ENCODE measurements at regions not wholly inside any gene's neighbourhood (a gene's known extent, or its start where the extent isn't known, plus 50 kb on each side); places are given as distances from the start of the nearest gene placed in this dataset.

DNA sequence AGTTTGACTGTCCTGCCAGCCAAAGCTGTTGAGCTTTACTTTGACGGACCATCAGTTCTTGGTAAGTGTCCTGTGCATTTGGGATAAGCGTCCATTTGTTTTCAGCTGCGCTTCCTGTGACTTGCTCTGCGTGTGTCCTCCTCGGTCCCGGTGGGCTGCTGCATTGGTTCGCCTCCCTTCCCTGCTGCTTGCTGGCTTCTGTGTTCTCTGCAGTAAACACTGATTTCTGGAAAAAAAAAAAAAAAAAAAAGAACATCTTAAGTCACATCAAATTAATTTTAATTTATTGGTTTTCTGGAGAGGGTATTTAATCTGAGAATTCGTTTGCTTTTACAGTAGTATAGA lies 264.1 kb downstream of the SEC23A start:
- H3K36me3 ChIP-seq (ENCODE audit: control insufficient read depth, insufficient read depth, low read length): no peaks in the 10 kb centered on the region
- POLR2A ChIA-PET: no interaction called here
- no peak for DNase-seq (ENCODE audit: low read depth)
- TF ChIP-seq, protein P1, sequence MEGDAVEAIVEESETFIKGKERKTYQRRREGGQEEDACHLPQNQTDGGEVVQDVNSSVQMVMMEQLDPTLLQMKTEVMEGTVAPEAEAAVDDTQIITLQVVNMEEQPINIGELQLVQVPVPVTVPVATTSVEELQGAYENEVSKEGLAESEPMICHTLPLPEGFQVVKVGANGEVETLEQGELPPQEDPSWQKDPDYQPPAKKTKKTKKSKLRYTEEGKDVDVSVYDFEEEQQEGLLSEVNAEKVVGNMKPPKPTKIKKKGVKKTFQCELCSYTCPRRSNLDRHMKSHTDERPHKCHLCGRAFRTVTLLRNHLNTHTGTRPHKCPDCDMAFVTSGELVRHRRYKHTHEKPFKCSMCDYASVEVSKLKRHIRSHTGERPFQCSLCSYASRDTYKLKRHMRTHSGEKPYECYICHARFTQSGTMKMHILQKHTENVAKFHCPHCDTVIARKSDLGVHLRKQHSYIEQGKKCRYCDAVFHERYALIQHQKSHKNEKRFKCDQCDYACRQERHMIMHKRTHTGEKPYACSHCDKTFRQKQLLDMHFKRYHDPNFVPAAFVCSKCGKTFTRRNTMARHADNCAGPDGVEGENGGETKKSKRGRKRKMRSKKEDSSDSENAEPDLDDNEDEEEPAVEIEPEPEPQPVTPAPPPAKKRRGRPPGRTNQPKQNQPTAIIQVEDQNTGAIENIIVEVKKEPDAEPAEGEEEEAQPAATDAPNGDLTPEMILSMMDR (IDR thresholded peaks at IDR 0.05; ENCODE audit: insufficient read depth, low read depth, low read length): no peak
- CTCF ChIA-PET: no interaction called here
- H3K27me3 ChIP-seq (ENCODE audit: control insufficient read depth, insufficient read depth, low read length): no peaks in the 10 kb centered on the region
- H3K4me3 ChIP-seq (ENCODE audit: low read depth, low read length): no peak overlapping the region

DNA sequence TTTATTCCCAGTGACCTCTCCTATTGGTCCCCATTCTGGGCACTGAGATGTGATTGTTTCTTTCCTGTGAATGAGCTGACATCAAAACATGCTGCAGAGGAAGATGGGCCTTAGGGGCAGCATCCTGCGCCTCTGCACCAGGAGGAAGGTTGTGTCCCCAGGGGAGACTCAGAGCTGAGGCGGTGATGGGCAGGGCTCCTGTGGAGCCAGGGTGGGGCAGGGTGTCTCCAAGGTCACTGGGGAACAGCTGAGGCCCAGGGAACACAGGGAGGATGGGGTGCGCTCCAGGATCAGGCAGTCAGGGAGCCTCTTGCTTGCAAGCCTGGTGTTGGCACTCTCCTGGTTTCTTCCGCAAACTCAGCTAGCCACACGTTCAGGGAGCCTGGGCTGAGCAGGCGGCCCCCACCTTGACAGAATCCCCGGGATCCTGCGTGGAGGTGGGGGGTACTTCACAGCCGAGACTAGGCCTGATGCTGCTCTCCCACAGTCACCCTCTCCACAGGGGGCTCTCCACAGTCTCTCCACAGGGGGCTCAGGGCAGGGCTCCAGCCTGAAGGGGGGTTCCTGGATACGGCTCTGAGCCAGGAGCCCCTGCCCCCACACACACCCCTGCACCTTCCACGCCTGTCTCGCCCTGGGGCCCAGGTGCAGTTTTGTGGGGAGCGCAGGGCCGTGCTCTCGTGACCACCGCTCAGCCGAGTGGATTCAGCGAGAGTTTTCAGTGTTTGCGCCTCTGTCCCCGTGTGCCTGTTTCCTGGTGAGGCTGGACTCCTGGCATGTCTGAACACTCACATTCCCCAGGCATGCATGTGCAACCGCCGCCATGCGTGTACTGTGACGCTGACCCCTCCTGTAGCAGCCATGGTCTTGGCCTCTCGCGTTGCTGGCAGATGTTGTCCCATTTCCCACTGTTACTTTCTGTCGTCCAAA lies 264.7 kb downstream of the SEC23A start:
- DNase-seq (ENCODE audit: low read depth): no peak
- TF ChIP-seq, protein P1 (IDR thresholded peaks at IDR 0.05; ENCODE audit: insufficient read depth, low read depth, low read length): no peak
- Histone ChIP-seq H3K36me3 (ENCODE audit: control insufficient read depth, insufficient read depth, low read length) (no peaks in the 10 kb centered on the region), H3K27me3 (ENCODE audit: control insufficient read depth, insufficient read depth, low read length) (no peaks in the 10 kb centered on the region), H3K4me3 (ENCODE audit: low read depth, low read length) (no peak overlapping the region)
- CTCF ChIA-PET: no interaction called here
- POLR2A ChIA-PET: no interaction called here

DNA sequence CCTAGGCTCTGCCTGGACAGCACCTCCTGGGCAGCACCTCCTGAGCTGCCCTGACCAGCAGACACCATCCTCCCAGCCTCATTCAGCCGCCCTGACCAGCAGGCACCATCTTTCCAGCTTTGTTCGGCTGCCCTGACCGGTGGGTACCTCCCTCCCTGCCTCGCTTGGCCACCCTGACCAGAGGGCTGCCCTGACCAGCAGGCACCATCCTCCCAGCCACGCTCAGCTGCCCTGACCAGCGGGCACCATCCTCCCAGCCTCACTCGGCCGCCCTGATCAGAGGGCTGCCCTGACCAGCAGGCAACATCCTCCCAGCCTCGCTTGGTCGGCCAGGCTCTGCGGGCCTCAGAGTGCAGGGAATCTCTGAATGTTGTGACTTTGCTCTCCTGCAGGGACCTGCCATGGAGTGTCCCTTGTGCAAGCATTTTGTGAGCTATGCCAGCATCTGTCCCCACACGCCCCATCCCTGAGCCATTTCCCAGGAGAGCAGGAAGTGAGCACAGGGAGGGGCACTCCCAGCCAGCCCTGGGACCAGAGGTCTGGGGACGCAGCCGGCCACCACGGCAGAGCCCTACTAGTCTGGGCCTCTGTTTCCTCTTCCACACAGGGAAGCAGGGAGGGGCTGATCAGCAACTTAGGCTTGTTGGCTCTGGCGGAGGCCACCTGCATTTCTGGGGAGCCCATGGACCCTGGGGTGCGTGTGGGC lies 265.5 kb downstream of the SEC23A start:
- TF ChIP-seq, protein P1 (IDR thresholded peaks at IDR 0.05; ENCODE audit: insufficient read depth, low read depth, low read length): no peak
- CTCF ChIA-PET: no interaction called here
- POLR2A ChIA-PET: no interaction called here
- no peak overlapping the region for H3K4me3 ChIP-seq (ENCODE audit: low read depth, low read length)
- DNase-seq (ENCODE audit: low read depth): no peak
- H3K36me3 ChIP-seq (ENCODE audit: control insufficient read depth, insufficient read depth, low read length): no peaks in the 10 kb centered on the region
- H3K27me3 ChIP-seq (ENCODE audit: control insufficient read depth, insufficient read depth, low read length): no peaks in the 10 kb centered on the region

DNA sequence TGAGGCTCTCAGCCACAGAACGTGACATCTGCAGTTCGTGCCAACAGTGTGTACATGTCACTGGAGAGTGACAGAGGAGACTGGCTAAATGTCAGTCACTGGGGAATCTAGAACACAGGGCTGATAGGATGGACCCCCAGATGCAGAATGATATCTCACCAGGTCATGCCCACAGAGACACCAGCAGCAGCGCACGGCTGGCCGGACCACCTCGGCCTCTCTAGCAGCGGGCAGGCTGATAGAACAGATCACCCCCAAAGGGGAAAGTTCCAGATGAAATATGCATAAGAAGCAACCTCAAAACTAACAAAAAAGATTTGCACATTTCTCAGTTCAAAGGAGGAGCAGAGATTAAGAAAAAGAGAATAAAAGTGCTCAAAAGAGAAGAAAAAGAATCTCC lies 266.5 kb downstream of the SEC23A start:
- H3K4me3 ChIP-seq (ENCODE audit: low read depth, low read length): no peak overlapping the region
- CTCF ChIA-PET: no interaction called here
- TF ChIP-seq, protein P1 (IDR thresholded peaks at IDR 0.05; ENCODE audit: insufficient read depth, low read depth, low read length): no peak
- no peak for DNase-seq (ENCODE audit: low read depth)
- POLR2A ChIA-PET: no interaction called here
- H3K36me3 ChIP-seq (ENCODE audit: control insufficient read depth, insufficient read depth, low read length): no peaks in the 10 kb centered on the region
- H3K27me3 ChIP-seq (ENCODE audit: control insufficient read depth, insufficient read depth, low read length): no peaks in the 10 kb centered on the region

DNA sequence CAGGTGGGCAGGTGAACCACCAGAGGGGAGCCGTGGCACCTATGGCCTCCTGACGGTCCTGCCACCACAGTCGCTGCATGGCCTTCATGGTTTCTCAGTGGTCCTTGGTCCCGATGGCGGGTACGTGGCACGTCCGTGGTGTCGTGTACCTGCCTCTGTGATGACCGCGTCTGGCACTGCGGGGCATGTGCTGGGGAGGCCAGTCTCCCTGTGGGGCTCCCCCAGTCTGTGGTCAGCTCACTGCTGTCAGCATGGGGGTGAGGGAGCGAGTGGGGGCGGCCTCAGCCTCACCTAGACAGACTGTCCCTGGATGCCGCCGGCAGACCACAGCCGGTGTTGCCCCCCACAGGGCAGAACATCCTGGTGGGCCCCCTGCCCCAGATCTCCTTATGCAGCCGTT lies 267.2 kb downstream of the SEC23A start:
- ChIA-PET CTCF (no interaction called here), POLR2A (no interaction called here)
- no peak overlapping the region for H3K4me3 ChIP-seq (ENCODE audit: low read depth, low read length)
- H3K36me3 ChIP-seq (ENCODE audit: control insufficient read depth, insufficient read depth, low read length): no peaks in the 10 kb centered on the region
- TF ChIP-seq, protein P1 (IDR thresholded peaks at IDR 0.05; ENCODE audit: insufficient read depth, low read depth, low read length): no peak
- H3K27me3 ChIP-seq (ENCODE audit: control insufficient read depth, insufficient read depth, low read length): no peaks in the 10 kb centered on the region
- no peak for DNase-seq (ENCODE audit: low read depth)
